Lower leg skin (tissue), 3 donors: ENCODE measurements at regions not wholly inside any gene's neighbourhood (a gene's known extent, or its start where the extent isn't known, plus 50 kb on each side); places are given as distances from the start of the nearest gene placed in this dataset.

ENCODE experiments used
- CTCF ChIP-seq, 3 donors: fragments of 450-650 bp; IDR thresholded peaks; one replicate each; pipeline ENCODE4 v1.5.1; 2016; ENCODE audit warnings: antibody characterized with exemption in 3 of 3, mild to moderate bottlenecking in 3 of 3, moderate library complexity in 2 of 3
- POLR2A ChIP-seq, 2 donors: fragments of 450-650 bp; IDR thresholded peaks; one replicate each; pipeline ENCODE4 v1.6.1; 2016 to 2017; ENCODE audit warnings: antibody characterized with exemption in 2 of 2, mild to moderate bottlenecking in 1 of 2, moderate library complexity in 1 of 2

- TF ChIP-seq CTCF (IDR thresholded peaks at IDR 0.05): no peak
- TF ChIP-seq POLR2A (IDR thresholded peaks at IDR 0.05): no peak
These were observed 56.2 kb downstream of the UBE2NL start for GRCh38 chrX:143940119-143940518.
